ENCODE measurements at regions not wholly inside any gene's neighbourhood (a gene's known extent, or its start where the extent isn't known, plus 50 kb on each side); places are given as distances from the start of the nearest gene placed in this dataset.

- TF ChIP-seq, protein P1, sequence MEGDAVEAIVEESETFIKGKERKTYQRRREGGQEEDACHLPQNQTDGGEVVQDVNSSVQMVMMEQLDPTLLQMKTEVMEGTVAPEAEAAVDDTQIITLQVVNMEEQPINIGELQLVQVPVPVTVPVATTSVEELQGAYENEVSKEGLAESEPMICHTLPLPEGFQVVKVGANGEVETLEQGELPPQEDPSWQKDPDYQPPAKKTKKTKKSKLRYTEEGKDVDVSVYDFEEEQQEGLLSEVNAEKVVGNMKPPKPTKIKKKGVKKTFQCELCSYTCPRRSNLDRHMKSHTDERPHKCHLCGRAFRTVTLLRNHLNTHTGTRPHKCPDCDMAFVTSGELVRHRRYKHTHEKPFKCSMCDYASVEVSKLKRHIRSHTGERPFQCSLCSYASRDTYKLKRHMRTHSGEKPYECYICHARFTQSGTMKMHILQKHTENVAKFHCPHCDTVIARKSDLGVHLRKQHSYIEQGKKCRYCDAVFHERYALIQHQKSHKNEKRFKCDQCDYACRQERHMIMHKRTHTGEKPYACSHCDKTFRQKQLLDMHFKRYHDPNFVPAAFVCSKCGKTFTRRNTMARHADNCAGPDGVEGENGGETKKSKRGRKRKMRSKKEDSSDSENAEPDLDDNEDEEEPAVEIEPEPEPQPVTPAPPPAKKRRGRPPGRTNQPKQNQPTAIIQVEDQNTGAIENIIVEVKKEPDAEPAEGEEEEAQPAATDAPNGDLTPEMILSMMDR (optimal IDR thresholded peaks at IDR 0.05 in 1 of 3, IDR thresholded peaks at IDR 0.05 in 1 of 3, conservative IDR thresholded peaks at IDR 0.05 in 1 of 3; ENCODE audit: extremely low read depth in 1 of 3, insufficient read depth in 2 of 3, low read length in 3 of 3), result no peak
- no peak for TF ChIP-seq EZH2 (IDR thresholded peaks at IDR 0.05; ENCODE audit: low read length)
Observed at GRCh38 chr9:103681435-103681834, 412.7 kb upstream of the SMC2 start.

Measured in keratinocyte (primary cell).